ENCODE measurements at regions not wholly inside any gene's neighbourhood (a gene's known extent, or its start where the extent isn't known, plus 50 kb on each side); places are given as distances from the start of the nearest gene placed in this dataset.
"Not testable (repeated sequence)": the region's sequence is repeated elsewhere in the genome, so short reads cannot be mapped to it uniquely, and the experiment has no call there.

- TF ChIP-seq, protein P1, sequence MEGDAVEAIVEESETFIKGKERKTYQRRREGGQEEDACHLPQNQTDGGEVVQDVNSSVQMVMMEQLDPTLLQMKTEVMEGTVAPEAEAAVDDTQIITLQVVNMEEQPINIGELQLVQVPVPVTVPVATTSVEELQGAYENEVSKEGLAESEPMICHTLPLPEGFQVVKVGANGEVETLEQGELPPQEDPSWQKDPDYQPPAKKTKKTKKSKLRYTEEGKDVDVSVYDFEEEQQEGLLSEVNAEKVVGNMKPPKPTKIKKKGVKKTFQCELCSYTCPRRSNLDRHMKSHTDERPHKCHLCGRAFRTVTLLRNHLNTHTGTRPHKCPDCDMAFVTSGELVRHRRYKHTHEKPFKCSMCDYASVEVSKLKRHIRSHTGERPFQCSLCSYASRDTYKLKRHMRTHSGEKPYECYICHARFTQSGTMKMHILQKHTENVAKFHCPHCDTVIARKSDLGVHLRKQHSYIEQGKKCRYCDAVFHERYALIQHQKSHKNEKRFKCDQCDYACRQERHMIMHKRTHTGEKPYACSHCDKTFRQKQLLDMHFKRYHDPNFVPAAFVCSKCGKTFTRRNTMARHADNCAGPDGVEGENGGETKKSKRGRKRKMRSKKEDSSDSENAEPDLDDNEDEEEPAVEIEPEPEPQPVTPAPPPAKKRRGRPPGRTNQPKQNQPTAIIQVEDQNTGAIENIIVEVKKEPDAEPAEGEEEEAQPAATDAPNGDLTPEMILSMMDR (IDR thresholded peaks at IDR 0.05; ENCODE audit: low read depth, low read length) = no peak
- no peak for DNase-seq (ENCODE audit: extremely low read depth, low read depth)
These were observed 78.9 kb upstream of the GAS1 start for GRCh38 chr9:87026204-87026603.

- DNase-seq (ENCODE audit: extremely low read depth, low read depth) = not testable (repeated sequence)
These were observed 81.5 kb upstream of the GAS1 start for GRCh38 chr9:87028836-87029235.

GRCh38 chr9:87029905-87030304 lies 82.6 kb upstream of the GAS1 start:
- no peak for DNase-seq (ENCODE audit: extremely low read depth, low read depth)
- TF ChIP-seq, protein P1 (IDR thresholded peaks at IDR 0.05; ENCODE audit: low read depth, low read length) = no peak

DNA sequence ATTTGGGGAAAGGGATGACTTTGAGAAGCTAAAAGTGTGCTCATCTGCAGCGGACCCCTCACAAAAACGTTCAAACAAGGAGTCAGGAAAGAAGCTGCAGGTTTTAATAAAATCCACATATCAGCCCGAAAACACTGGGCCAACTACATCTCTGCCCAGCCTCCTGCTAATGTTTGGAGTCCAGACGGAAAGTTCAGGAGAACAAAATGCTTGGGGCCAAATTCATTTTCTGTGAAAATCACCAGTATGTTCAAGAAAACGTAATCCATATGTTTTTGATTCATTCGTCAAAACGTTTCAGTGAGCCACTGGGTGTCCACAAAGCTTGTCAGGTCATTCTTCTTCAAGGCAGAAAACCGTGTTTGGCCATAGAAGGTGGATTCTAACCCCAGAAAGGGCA lies 87.5 kb upstream of the GAS1 start:
- TF ChIP-seq, protein P1 (IDR thresholded peaks at IDR 0.05; ENCODE audit: low read depth, low read length) = no peak
- no peak for DNase-seq (ENCODE audit: extremely low read depth, low read depth)

DNA sequence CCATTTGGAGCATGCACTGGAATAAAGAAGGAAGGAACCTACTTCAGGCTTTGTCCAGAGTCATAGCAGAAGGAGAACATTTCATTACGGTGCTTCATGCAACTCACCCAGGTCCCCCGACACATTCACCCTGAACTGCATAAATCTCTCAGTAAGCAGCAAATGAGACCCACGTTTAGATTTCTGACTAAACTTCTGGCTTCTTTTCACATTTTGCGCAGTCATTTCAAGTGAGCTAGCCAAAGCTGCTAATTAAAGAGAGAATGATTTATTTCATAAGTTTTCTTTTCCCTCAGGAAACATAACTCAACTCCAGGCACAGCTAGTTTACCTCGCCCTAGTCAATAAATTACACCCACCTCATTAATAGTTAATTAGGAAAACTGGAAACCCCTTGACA lies 88.6 kb upstream of the GAS1 start:
- no peak for DNase-seq (ENCODE audit: extremely low read depth, low read depth)
- TF ChIP-seq, protein P1 (IDR thresholded peaks at IDR 0.05; ENCODE audit: low read depth, low read length) = no peak

GRCh38 chr9:87036506-87036905 lies 89.2 kb upstream of the GAS1 start:
- TF ChIP-seq, protein P1 (IDR thresholded peaks at IDR 0.05; ENCODE audit: low read depth, low read length) = no peak
- no peak for DNase-seq (ENCODE audit: extremely low read depth, low read depth)

DNA sequence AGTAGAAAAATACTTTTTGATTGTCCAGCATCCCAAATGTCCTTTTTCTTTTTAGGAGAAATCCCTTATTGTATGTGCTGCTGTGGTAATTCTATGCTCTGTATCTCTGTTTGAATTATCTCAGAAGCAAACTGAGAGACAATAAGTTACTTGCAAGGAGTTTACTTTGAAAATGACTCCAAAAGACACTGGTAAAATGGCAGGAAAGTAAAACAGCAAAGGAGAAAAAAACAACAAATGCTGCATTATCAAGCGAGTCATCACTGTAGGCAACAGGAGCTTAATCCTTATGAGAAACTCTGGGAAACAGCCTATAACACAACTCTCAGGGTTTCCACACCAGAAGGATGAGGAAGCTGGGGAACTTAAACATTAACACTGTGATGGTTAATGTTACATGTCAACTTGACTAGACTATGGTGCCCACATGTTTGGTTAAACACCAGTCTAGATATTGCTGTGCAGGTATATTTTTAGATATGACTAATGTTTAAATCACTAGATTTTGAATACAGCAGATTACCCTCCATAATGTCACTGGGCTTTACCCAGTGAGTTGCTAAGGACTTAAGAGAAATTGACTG lies 92.6 kb upstream of the GAS1 start:
- TF ChIP-seq, protein P1 (IDR thresholded peaks at IDR 0.05; ENCODE audit: low read depth, low read length) = no peak
- no peak for DNase-seq (ENCODE audit: extremely low read depth, low read depth)

DNA sequence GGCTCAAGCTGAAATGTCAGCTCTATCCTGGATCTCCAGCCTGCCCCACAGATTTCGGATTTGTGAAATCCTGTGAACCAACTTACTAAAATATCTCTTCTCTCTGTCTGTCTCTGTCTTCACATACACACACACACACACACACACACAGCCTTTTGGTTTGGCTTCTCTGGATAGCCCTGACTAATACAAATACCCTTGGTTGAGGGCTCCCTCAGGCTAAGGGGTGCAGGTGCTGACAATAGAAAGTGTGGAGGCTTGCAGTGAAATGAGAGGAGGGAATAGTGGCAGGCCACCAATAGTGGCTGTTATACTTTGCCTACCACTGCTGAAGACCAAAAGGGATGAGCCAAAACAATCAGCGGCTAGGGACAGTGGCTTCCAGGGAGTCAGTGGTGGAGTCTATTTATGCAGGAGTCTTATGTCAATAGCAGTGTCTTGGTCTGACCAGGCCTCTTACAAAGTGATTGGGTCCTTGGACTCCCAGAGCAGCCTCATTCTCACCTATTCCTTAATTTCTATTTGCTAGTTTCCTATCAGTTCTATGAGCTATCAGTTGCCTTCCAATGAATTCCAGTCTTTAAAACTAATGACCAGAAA lies 93.2 kb upstream of the GAS1 start:
- TF ChIP-seq, protein P1 (IDR thresholded peaks at IDR 0.05; ENCODE audit: low read depth, low read length) = no peak
- DNase-seq (ENCODE audit: extremely low read depth, low read depth) = no peak

DNA sequence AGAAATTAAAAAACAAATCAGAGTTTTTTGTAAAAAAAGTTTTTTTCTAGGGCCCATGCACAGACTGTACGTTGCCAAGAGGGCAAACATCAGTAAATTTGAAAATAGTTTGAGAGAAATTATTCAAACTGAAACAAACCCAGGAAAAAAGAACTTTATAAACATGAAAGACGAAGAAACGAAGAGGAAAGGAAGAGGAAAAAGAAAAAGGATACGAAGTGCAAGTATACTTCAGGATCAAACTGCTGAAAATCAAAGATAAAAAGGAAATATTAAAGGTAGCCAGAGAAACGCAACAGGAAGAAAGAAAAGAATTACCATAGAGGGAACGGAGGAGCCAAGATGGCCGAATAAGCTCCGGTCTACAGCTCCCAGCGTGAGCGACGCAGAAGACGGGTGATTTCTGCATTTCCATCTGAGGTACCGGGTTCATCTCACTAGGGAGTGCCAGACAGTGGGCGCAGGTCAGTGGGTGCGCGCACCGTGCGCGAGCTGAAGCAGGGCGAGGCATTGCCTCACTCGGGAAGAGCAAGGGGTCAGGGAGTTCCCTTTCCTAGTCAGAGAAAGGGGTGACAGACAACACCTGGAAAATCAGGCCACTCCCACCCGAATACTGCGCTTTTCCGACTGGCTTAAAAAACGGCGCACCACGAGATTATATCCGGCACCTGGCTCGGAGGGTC lies 94.4 kb upstream of the GAS1 start:
- not testable (repeated sequence) for DNase-seq (ENCODE audit: extremely low read depth, low read depth)

- not testable (repeated sequence) for DNase-seq (ENCODE audit: extremely low read depth, low read depth)
These were observed 102.8 kb upstream of the GAS1 start for GRCh38 chr9:87049929-87050608.

Measured in AG09319 (cell line).